HEK293T (cell line): ENCODE measurements at regions not wholly inside any gene's neighbourhood (a gene's known extent, or its start where the extent isn't known, plus 50 kb on each side); places are given as distances from the start of the nearest gene placed in this dataset.
A peak's percentile ranks its signal among the peaks of the same experiment; 100 is the strongest.

ENCODE experiments used
- CTCF ChIA-PET: fragments of 350-600 bp; formaldehyde crosslinking; extraction: SDS; loops from one replicate; lab custom pipeline; 2021; ENCODE audit warnings: antibody characterized with exemption, inconsistent platforms; lab: Yijun Ruan, JAX
- POLR2A ChIA-PET: fragments of 350-600 bp; formaldehyde crosslinking; extraction: SDS; loops from one replicate; lab custom pipeline; 2020; ENCODE audit warnings: antibody characterized with exemption, inconsistent platforms; lab: Yijun Ruan, JAX
- DNase-seq: peaks from one replicate; pipeline ENCODE4 v3.0.0; 2012; ENCODE audit warnings: mixed read lengths; ENCODE audit errors: extremely low spot score
- ARNT ChIP-seq: fragments of 450-650 bp; IDR thresholded peaks from 2 replicates; pipeline ENCODE4 v1.6.1; 2017; ENCODE audit warnings: mild to moderate bottlenecking
- BHLHE40 ChIP-seq: fragments of 450-650 bp; IDR thresholded peaks from 2 replicates; pipeline ENCODE4 v1.6.1; 2016; ENCODE audit warnings: mild to moderate bottlenecking, moderate library complexity, borderline replicate concordance
- CTBP1 ChIP-seq: fragments of 450-650 bp; IDR thresholded peaks from 2 replicates; pipeline ENCODE4 v1.6.1; 2016; ENCODE audit warnings: borderline replicate concordance
- ELF4 ChIP-seq: fragments of 450-650 bp; IDR thresholded peaks from 2 replicates; pipeline ENCODE4 v1.6.1; 2017; ENCODE audit warnings: antibody characterized with exemption
- FOXA1 ChIP-seq: fragments of 450-650 bp; IDR thresholded peaks from 2 replicates; pipeline ENCODE4 v1.6.1; 2016; ENCODE audit warnings: mild to moderate bottlenecking
- FOXK2 ChIP-seq: fragments of 450-650 bp; IDR thresholded peaks from 2 replicates; pipeline ENCODE4 v1.6.1; 2016; ENCODE audit warnings: mild to moderate bottlenecking
- FOXM1 ChIP-seq: fragments of 450-650 bp; IDR thresholded peaks from 2 replicates; pipeline ENCODE4 v1.6.1; 2017; ENCODE audit warnings: mild to moderate bottlenecking, borderline replicate concordance
- HDGF ChIP-seq: fragments of 450-650 bp; IDR thresholded peaks from 2 replicates; pipeline ENCODE4 v1.6.1; 2017; ENCODE audit warnings: antibody characterized with exemption, borderline replicate concordance
- L3MBTL2 ChIP-seq: fragments of 450-650 bp; conservative IDR thresholded peaks from 2 replicates; pipeline ENCODE4 v1.6.1; 2016; ENCODE audit warnings: mild to moderate bottlenecking
- LEF1 ChIP-seq: fragments of 450-650 bp; IDR thresholded peaks from 2 replicates; pipeline ENCODE4 v1.6.1; 2017; ENCODE audit warnings: mild to moderate bottlenecking, borderline replicate concordance
- NFRKB ChIP-seq: fragments of 450-650 bp; IDR thresholded peaks from 2 replicates; pipeline ENCODE4 v1.6.1; 2016; ENCODE audit warnings: mild to moderate bottlenecking, moderate library complexity
- PKNOX1 ChIP-seq: fragments of 450-650 bp; IDR thresholded peaks from 2 replicates; pipeline ENCODE4 v1.6.1; 2016
- SP1 ChIP-seq: fragments of 450-650 bp; IDR thresholded peaks from 2 replicates; pipeline ENCODE4 v1.6.1; 2017
- SUZ12 ChIP-seq: fragments of 450-650 bp; IDR thresholded peaks from 2 replicates; pipeline ENCODE4 v1.6.1; 2016; ENCODE audit warnings: mild to moderate bottlenecking
- TARDBP ChIP-seq: fragments of 450-650 bp; IDR thresholded peaks from 2 replicates; pipeline ENCODE4 v1.6.1; 2016
- ZNF384 ChIP-seq: fragments of 450-650 bp; IDR thresholded peaks from 2 replicates; pipeline ENCODE4 v1.6.1; 2016

DNA sequence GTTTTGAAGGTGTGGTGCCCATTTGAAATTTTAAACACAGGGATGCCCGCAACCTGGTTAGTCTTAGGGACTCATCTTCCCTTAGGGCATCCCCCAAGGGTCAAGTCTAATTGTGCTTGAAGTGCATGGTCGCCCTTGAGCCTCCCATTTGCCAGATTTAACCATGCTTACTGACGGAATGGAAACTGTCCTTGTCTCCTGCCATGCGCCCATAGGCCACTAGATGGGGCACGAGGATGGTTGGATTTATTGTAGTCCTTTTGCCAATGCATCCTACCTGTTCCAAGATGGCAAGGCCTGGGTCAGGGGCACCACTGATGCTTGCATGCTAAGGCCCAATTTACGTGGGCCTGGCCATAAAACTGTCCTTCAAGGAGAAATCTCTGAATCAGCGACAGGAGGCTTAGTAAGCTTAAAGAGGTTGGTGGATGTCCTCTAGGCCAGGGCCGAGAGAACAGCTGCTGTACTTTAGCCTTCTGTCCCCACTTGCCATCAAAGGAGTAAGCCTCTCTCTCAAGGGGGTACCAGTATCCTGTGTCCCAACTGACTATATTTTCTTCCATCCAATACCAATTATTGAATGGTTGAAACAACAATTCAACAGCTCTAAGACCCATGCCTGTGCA lies 355.4 kb downstream of the OTOL1 start:
- peak; percentile 53 for DNase-seq
- TF ChIP-seq SUZ12 (no peak), HDGF (no peak), SP1 (no peak), L3MBTL2 (no peak), FOXM1 (no peak), FOXA1 (no peak)
- POLR2A ChIA-PET, result no interaction called here
- CTCF ChIA-PET, result no interaction called here

DNA sequence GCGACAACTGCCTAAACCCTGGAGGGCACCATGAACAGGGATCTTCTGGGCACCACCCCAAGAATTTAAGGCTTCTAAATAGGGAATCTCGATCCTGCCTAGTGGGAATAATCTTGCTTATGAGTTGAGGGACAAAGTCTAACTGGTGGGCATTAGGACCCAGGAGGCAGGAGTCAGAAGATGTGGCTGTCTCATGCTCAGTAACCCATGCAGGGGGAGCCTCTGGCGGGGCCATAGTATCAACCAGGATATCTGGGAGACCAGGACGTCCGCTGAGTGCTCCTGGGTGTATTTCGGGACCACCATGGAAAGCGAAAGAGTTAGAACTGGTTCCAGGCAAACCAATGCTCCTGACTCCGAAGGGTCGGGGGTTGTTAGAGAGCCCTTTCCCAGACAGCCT lies 356.1 kb downstream of the OTOL1 start:
- ChIA-PET POLR2A (no interaction called here), CTCF (no interaction called here)
- DNase-seq, result no peak
- TF ChIP-seq CTBP1 (no peak), FOXK2 (no peak), SP1 (no peak), FOXM1 (no peak), ARNT (no peak), TARDBP (no peak), FOXA1 (no peak), SUZ12 (no peak), ZNF384 (no peak), ELF4 (no peak)

- peak; percentile 20 for DNase-seq
- CTCF ChIA-PET, result interaction anchor here (0.6 to 0.7 kb wide), 3 partner anchors 287 to 1402 kb away, joined by 3 to 4 read pairs (median 3); no protein-coding TSS in a partner anchor
- TF ChIP-seq ZNF384 (no peak), L3MBTL2 (no peak), PKNOX1 (no peak)
- POLR2A ChIA-PET, result no interaction called here
Measured at GRCh38 chr3:161854232-161854771, 357.7 kb downstream of the OTOL1 start.

DNA sequence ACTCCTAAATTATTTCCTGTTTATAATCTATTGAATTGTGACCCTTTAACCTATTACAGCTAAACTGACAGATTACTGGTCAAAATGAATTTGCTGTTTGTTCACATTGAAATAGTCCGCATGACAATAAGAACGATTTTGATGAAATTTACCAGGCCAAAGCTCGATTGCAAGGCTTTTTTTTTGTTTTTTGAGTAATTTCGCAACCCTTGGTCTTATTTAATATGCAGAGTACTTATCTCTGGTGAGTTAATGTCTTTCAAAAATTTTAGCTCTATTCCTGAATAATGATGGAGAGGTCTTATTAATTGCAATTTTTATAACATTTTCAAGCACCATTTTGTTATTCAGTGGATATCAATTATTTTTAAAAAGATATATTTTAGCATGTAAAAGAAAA lies 362.4 kb downstream of the OTOL1 start:
- no peak for DNase-seq
- POLR2A ChIA-PET, result no interaction called here
- CTCF ChIA-PET, result no interaction called here
- TF ChIP-seq LEF1 (no peak), CTBP1 (no peak), BHLHE40 (no peak), ELF4 (no peak), ZNF384 (no peak), FOXM1 (no peak), NFRKB (no peak), FOXA1 (no peak), SUZ12 (no peak), TARDBP (no peak), ARNT (no peak), SP1 (no peak), HDGF (no peak), PKNOX1 (no peak)

GRCh38 chr3:161859865-161860450 lies 363.4 kb downstream of the OTOL1 start:
- DNase-seq, result peak; percentile 7
- ChIA-PET CTCF (interaction anchor here (0.5 kb wide), 1 partner anchor 1225 kb away, joined by 3 read pairs; no protein-coding TSS in a partner anchor), POLR2A (no interaction called here)
- no peak for TF ChIP-seq BHLHE40
- TF ChIP-seq CTBP1, result no peak
- no peak for TF ChIP-seq PKNOX1
- TF ChIP-seq ZNF384, result no peak

GRCh38 chr3:161863775-161864174 lies 367.2 kb downstream of the OTOL1 start:
- DNase-seq, result no peak
- POLR2A ChIA-PET, result no interaction called here
- TF ChIP-seq LEF1, result no peak
- TF ChIP-seq FOXK2, result no peak
- no peak for TF ChIP-seq ZNF384
- no peak for TF ChIP-seq ARNT
- no peak for TF ChIP-seq BHLHE40
- no peak for TF ChIP-seq FOXA1
- TF ChIP-seq SP1, result no peak
- no peak for TF ChIP-seq CTBP1
- no peak for TF ChIP-seq FOXM1
- TF ChIP-seq NFRKB, result no peak
- no peak for TF ChIP-seq HDGF
- TF ChIP-seq PKNOX1, result no peak
- no peak for TF ChIP-seq SUZ12
- TF ChIP-seq TARDBP, result no peak
- CTCF ChIA-PET, result no interaction called here
